HG02840 (cell line): ENCODE measurements at regions not wholly inside any gene's neighbourhood (a gene's known extent, or its start where the extent isn't known, plus 50 kb on each side); places are given as distances from the start of the nearest gene placed in this dataset.

Experiments
- ATAC-seq: cut with Tn5 transposase; IDR thresholded peaks from one replicate; pipeline ENCODE4 v1.9.1; 2021; ENCODE audit warnings: mild to moderate bottlenecking, moderate library complexity, moderate number of reproducible peaks; ENCODE audit not compliant: unreplicated experiment, low FRiP score

- no peak for ATAC-seq
These were observed 1579.2 kb upstream of the PIK3C3 start for GRCh38 chr18:40375837-40376236.

GRCh38 chr18:40371673-40372072 is 1583.4 kb upstream of the PIK3C3 start:
- ATAC-seq: no peak

- ATAC-seq: no peak
These were observed 1587.5 kb upstream of the PIK3C3 start for GRCh38 chr18:40367576-40367975.

- no peak for ATAC-seq
These were observed 1588.5 kb upstream of the PIK3C3 start for GRCh38 chr18:40366521-40366920.

- no peak for ATAC-seq
These were observed 1589.5 kb upstream of the PIK3C3 start for GRCh38 chr18:40365526-40365925.

- ATAC-seq: no peak
These were observed 1594.5 kb upstream of the PIK3C3 start for GRCh38 chr18:40360558-40360957.

GRCh38 chr18:40357536-40357935 is 1597.5 kb upstream of the PIK3C3 start:
- no peak for ATAC-seq

- ATAC-seq: no peak
These were observed 1598.9 kb upstream of the PIK3C3 start for GRCh38 chr18:40356168-40356567.

- ATAC-seq: no peak
These were observed 1599.3 kb upstream of the PIK3C3 start for GRCh38 chr18:40355726-40356125.

- no peak for ATAC-seq
These were observed 1606.8 kb upstream of the PIK3C3 start for GRCh38 chr18:40348196-40348595.

GRCh38 chr18:40347261-40347660 is 1607.8 kb upstream of the PIK3C3 start:
- ATAC-seq: no peak

GRCh38 chr18:40346146-40346545 is 1608.9 kb upstream of the PIK3C3 start:
- ATAC-seq: no peak

GRCh38 chr18:40341701-40342100 is 1613.3 kb upstream of the PIK3C3 start:
- no peak for ATAC-seq

- ATAC-seq: no peak
These were observed 1616.8 kb upstream of the PIK3C3 start for GRCh38 chr18:40338284-40338683.

- no peak for ATAC-seq
These were observed 1628.0 kb upstream of the PIK3C3 start for GRCh38 chr18:40326985-40327384.

GRCh38 chr18:40325988-40326387 is 1629.0 kb upstream of the PIK3C3 start:
- no peak for ATAC-seq

- ATAC-seq: no peak
These were observed 1640.8 kb upstream of the PIK3C3 start for GRCh38 chr18:40314199-40314598.

- no peak for ATAC-seq
These were observed 1641.9 kb upstream of the PIK3C3 start for GRCh38 chr18:40313030-40313642.

- no peak for ATAC-seq
These were observed 1647.4 kb upstream of the PIK3C3 start for GRCh38 chr18:40307627-40308026.

- ATAC-seq: no peak
These were observed 1658.2 kb upstream of the PIK3C3 start for GRCh38 chr18:40296717-40297413.

- ATAC-seq: no peak
These were observed 1661.9 kb upstream of the PIK3C3 start for GRCh38 chr18:40292985-40293710.

- no peak for ATAC-seq
These were observed 1671.5 kb upstream of the PIK3C3 start for GRCh38 chr18:40283560-40283959.
